GM04504 (cell line): ENCODE measurements at regions not wholly inside any gene's neighbourhood (a gene's known extent, or its start where the extent isn't known, plus 50 kb on each side); places are given as distances from the start of the nearest gene placed in this dataset.

Source experiments
- DNase-seq: peaks from one replicate; pipeline ENCODE4 v3.0.0-alpha.2; 2012; ENCODE audit warnings: low read depth

DNA sequence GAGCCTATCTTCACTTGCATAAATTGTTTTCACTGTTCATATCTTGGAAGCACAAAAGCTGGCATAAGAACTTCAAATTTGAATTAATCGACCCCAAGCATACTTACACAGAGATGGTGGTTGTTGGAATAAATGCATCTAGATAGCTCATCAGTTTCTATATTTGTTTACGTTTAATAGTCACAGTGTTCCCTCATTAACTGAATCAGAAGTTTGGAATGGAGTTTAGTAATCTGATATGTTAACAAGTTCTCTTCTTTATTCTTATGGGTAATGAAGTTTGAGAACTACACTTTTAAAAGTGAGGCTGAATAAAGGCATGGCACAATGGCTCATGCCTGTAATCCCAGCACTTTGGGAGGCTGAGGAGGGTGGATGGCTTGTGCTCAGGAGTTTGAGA lies 886.7 kb upstream of the PCDH20 start:
- DNase-seq, result no peak

DNA sequence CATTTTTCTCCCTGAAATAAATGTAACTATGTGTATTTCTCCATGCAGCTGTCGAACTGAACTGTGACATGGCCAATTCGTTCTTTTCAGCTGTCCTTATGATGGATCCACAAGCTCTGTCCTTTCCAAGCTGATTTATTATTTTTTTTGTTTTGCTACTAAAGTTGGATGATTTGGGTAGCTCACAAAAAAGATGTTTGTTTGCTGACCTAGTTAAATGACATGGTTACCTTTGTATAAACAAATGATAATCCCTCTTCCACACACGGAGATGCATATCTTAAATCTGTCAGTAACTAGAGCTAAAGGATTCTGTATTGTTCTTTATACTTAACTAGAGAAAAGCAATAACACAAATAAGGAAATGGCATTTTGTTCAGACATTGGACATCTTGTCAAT lies 884.3 kb upstream of the PCDH20 start:
- DNase-seq, result no peak

DNA sequence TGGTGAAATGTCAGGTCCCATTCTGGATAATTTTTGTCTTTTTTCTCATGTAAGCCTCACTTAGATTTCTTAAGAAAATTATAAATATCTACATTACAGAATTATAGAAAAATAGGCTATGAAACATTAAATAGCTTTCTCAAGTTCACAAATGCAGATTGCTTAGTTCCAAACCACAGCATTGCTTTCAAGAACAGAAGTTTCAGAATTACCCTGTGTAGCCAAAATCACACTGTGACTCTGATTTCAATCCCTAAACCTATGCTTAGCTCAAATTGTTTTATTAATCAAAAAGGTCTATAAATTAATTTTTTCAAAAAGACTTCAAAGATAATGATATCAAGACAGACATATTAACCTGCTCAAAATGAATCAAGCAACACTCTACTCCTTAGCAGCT lies 881.2 kb upstream of the PCDH20 start:
- DNase-seq, result no peak

DNA sequence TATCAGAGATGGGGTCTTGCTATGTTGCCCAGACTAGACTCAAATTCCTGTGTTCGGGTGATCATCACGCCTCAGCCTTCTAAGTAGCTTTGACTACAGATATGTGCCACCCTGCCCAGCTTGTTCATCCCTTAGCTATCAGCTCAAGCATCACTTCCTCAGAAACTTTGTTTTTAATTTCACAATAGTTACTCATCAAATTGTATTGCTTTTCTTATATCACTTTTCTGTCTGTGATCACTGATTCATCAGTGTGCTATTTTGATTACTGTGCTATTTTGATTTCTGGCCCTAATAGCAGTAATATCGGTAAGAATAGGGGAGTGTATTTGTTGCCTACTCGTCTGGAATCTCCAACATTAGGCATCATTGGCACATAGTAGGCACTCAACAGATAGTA lies 878.6 kb upstream of the PCDH20 start:
- DNase-seq, result no peak

DNA sequence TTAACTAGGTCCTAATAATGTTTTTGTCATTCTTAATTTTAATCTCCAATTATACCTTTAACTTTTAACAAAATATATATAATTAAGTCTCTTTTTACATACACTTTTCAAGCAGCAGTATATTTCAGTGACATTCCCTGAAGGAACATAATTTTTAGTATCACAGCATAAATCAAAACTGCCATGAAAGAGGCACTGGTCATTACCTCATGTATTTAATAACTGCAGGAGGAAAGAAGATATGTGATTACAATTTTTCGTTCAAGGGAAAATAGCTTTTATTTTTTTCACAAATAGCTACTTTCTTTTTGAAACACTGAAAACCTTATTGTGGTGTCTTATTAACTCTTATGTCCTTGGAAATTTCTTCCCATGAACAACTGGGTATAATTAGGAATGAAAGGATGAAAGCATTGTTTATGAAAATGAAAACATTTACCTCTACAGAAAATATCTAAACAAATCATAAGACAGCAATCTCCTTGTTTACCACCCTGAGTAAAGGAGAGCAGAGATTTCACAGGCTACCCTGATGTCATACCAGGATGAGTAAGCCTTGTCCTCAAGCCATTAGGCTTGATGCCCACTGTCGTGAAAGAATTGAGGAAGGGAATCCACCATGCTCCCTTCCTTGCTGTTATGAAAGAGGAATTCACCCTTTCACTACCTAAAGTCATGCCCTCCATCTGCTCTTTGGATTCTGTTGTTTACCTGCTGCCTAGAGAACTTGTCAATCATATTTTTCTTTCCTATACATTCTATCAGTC lies 877.2 kb upstream of the PCDH20 start:
- no peak for DNase-seq

DNA sequence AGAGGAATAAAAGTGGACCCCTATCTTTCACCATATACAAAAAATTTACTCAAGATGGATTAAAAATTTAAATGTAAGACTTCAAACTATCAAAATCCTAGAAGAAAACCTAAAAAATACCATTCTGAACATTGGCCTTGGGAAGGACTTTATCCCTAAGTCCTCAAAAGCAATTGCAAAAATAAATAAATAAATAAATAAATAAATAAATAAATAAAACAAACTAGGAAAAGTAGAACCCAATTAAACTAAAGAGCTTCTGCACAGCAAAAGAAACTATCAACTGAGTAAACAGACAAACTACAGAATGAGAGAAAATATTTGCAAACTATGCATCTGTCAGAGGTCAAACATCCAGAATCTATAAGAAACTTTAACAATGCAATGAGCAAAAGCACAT lies 874.9 kb upstream of the PCDH20 start:
- no peak for DNase-seq

DNA sequence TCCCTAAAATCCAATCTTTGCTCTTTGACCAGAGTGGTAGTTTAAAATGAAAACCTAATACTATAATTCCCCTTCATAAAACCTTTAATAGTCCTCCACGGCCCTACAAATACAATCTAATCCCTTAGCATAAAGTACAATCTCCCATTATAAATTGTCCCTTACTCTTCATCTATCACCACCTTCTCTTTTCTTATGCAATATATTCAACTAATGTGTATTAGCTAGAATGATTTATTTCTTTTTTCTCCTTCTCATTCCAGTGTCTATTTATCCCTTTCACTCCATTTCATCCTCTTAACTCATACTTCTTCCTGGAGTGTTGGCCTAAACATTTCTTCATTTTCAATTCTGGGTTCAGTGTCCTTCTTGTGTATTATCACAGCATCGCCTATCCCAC lies 872.1 kb upstream of the PCDH20 start:
- DNase-seq, result no peak

DNA sequence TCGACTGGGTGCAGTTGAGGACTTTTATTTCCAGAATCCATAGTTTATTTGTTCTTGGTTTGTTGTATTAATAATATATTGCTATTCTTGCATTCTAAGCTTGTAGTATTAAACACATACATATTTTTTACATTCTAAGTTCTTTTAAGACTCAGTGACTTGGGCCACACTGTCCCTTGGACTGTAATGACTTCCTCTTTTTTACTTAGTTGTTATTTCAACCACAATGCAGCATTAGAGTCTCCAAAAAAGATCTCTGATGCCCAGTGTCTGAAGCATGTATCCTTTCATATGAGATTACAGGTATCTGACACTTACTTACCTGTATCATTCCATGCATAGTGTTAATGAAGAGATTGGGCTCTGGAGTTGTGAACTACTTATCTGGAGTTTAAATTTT lies 864.9 kb upstream of the PCDH20 start:
- DNase-seq, result no peak

DNA sequence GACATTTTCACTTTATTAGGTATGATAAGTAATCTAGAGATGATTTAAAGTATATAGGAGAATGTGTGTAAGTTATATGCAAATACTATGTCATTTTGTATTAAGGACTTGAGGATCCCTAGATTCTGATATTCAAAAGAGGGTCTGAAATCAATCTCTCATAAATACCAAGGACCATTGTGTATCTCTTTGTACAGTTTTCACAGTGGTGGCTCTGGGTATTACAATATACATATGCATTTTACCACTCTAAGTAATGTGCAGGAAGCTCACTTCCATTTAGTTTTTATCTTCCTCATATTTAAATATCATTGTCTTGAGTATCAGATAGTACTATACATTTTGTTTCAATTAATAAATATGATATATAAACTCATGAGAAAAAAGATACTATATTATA lies 862.6 kb upstream of the PCDH20 start:
- no peak for DNase-seq

DNA sequence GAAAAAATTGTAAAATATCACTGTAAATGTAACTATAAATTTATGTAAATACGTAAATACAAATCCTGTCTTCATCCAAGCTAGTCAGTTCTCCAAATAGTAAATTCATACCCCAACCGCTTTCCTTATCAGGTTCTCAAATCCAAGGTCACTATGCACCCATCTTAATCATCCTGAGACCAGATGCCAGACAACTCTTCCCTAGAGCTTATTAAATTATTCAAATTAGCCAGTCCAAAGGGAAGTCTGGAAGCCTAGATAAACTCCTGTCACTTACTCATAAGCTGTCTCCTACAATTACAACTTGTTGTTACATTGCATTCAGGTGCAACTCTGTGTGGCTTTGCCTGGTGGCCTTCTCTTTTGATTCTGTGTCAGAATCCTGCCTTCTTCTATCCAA lies 836.1 kb upstream of the PCDH20 start:
- no peak for DNase-seq

DNA sequence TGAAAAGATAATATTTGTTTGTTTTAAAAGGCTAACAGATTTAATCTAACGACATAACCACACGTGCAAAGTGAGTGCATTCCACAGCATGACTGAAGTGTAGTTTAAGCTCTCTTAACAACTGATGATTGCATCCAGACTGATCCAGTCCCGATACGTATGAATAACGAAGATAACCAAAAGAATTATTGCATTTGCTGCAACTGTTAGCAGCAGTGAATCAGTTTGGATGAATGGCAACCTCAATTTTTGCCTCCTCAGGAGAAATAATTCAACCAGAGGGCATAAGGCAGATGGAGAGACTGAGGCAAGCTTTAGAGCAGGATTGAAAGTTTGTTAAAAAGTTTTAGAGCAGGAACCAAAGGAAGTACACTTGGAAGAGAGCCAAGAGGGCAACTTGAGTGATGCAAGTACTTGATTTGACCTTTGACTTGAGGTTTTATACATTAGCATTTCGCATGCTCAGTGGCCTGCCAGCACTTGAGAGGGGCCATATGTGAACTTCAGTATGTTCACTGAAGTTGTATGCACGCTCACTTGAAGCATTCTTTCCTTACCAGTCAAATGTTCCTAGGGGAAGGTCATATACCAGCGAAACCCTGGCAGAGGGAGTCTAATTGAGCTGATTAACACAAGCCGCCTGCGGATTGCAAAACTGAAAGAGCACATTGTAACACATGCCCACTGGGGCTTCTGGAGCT lies 835.0 kb upstream of the PCDH20 start:
- no peak for DNase-seq

DNA sequence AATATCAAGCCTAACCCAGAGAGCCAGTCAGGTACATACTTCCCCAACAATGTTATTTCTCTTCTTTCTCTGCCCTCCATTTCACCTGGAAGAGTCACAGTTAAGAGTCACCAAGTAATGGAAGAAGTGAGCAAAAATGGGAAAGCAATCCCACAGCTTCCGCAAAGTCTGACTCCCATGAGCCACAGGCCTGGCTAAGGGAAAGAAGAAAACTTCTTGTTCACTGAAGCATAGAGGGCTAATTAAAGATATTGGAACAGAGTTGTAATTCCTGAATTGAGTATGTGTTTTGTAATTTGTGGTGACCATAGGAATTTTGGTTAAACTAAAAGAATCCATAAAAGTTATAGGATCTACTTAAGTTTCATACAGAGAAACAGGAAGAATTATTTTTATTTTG lies 830.9 kb upstream of the PCDH20 start:
- no peak for DNase-seq

DNA sequence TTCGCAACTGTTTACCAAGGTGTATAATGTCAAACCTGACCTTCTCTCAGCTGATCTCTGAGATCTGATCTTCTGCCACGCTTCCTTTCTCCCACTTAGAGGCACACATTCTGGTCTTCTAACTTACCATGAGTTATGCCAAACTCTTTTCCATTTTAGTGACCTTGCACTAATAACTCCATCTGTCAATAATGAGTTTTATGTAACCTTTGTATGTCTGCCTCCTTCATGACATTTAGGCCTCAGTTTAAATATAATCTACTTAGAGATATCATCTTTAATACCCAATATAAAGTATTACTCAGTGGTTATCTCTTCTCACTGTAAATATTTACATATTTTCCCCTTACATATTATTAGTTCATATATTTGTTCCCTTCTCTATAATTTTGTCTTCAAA lies 827.5 kb upstream of the PCDH20 start:
- no peak for DNase-seq

DNA sequence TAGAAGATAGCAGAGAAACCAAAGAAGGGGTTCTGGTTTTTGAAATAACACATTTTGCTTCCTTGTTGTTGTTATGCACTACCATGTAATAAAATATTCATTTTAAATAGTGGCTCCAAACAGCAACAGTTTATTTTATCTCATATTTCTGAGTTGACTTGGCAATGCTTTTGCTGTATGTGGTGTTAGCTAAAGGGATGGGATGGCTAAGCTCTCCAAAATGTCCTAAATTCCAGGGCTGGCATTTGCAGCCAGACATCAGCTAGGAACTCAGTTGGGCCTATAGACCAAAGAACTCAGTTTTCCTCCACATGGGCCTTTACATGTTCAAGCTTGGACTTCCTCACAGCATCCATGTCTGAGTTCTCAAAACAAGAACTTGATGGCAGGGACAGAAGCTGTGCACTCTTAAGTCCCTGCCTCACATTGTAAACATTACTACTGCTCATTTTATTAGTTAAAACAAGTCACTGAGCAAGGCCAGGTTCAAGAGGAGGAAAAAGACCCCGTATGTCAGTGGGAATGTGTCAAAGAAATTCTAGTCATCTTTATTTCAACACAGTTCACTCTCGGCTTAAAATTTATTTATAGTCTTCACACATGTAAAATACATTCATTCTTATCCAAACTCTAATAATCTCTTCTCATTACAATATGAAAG lies 819.3 kb upstream of the PCDH20 start:
- no peak for DNase-seq

DNA sequence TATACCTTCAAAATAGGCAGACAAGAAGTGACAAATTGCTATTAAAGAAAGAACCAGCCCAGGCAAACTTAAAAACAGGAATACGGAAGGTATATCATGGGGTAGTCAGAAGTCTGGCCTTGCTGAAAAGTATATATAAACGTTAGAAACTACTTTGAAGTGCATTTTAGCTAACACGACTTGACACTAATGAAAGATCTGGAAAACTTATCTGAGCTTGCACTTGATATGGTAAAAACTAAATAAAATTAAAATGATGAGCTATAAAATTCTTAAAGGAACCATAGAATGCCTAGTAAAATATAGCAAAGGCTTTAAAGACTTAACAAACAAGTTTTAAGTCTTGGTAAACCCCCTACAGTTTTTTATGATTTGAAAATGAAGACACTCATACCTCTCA lies 795.3 kb upstream of the PCDH20 start:
- no peak for DNase-seq

DNA sequence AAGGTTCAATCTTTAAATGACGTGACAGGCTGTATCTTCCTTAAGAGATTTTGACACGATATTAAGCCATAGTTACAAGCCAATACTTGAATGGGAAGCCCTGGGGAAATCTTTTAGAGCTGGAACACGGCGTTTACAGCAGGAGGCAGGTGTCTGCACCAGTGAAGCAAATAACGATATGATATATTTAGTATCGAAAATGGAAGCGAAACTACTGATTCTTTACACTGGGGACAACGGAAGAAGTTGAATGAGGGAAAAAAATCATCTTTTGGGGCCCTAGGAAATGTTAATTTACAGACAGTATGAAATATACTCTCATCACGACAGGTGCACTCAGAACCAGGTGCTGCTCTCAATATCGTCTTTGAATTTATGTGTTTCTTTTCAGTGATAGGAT lies 793.9 kb upstream of the PCDH20 start:
- DNase-seq, result no peak

DNA sequence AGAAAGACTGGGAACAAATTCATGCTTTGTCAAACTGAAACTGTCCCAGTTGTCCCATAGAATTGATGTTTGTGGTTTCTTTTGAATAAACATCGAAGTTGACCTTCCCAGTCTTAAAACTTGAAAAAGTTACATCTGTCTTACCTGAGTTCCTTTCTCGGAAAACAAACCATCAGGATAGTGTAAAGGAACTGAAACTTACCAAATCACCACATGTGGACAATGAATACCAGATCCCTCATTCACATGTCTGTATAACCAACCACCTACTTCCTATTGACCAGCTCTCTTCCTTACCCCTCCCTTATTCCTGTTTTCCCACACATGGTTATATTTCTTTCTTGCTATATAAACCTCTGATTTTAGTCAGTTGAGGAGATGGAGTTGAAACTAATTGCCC lies 791.7 kb upstream of the PCDH20 start:
- no peak for DNase-seq

DNA sequence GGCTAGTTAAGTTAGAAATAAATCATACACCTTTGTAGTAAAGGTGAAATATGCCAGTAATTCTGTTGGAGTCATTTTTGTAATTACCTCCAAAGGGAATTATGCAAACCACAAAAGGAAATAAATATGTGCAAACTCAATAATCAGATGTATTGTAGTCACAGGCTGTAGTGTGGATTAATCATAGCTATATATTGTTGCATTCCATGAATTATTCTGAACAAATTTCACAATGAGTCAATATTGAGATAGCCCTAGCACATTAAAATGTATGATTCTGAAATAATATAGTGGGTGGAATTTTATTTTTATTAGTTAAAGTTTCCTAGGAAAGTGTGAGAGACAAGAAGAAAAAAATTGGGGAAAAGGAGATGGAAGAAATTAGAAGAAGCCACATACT lies 790.5 kb upstream of the PCDH20 start:
- DNase-seq, result no peak

DNA sequence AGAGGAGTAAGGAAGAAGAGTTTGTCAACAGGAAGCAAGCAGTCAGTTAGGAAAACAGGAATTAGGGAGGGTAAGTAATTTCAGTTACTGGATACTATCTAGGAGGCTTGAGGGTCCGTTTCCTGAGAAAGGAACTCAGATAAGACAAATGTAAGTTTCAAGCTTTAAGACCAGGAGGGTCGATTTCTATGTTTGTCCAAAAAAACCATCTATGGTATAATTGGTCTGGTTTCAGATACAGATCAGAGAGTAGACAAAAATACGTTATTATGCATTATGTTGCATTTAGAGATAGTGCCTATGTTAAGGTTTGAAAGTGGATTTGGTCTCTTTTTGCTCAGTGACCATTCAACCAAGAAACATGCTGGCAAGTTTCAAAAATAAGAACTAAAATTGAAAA lies 789.6 kb upstream of the PCDH20 start:
- no peak for DNase-seq

DNA sequence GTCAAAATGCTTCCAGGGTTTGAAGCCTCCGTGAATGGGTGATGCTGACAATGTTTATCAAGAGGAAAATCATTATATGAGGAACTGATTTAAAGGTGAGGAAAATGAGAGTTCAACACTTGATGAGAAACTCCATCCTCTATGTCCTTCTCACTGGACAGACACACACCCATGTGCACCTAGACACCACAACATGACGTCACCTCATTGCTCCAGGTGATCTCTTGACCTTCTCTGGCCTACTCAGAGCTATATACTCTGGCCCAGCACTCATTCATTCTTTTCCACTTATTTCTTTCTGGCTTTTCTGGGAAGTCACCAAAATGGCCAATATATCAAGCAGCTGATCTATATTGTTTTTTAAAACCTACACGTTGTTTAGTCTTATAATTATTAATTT lies 778.7 kb upstream of the PCDH20 start:
- no peak for DNase-seq

DNA sequence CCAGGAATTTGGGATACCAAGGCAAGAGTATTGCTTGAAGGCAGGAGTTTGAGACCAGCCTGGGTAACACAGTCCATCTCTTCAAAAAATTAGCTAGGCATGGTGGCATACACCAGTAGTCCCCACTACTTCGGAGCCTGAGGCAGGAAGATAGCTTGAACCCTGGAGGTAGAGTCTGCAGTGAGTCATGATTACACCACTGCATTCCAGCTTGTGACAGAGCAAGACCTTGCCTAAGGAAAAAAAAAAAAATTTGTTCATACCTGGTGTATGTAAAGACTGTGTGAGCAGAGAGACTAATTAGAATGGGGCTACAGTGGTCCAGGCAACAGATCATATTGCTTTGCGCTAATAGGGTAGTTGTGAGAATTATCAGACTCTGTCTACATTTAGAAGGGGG lies 778.3 kb upstream of the PCDH20 start:
- no peak for DNase-seq

DNA sequence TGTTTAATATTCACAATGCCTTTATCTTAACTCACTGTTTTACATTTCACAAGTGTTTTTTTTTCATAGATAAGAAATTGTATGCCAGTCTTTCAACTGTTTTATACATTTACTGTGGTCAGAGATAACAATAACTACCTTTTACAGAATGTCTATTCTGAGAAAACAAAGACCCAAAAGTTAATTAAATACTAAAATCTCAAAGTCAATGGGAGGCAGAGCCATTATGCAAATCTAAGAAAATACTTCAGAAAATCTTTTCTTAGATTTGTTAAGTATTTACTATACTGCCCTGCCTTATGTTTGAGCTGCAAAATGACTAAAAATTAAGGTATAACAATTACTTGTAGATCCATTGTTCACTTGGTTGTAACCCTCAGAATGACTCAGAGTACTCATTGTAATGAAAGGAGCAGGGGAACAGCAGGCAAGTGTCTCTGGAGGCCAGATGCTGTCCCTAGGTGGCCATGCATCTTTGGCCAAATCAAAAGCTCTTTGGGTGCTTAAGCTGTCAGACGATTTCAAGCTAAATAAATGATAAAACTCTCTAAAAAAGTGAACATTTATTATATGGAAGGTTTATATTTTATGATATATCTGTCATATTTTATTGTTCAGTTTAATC lies 770.1 kb upstream of the PCDH20 start:
- no peak for DNase-seq

DNA sequence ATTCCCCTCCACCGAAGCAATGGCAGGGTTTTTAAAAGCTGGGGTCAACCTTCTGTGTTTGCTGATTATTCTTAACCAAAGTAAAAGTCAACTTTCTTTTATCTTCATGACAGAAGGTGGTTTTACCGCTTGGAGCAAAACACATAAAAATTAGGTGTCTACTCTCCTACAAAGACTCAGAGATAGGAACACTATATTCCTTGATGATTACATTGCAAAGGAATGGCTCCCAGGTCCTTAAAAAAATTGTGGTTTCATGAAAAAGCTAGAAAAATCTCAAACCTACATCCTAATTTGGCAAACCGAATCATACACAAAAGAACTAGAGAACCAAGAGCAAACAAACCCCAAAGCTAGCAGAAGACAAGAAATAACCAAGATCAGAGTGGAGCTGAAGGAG lies 760.4 kb upstream of the PCDH20 start:
- DNase-seq, result no peak
